DMS 273 (cell line): ENCODE measurements at regions not wholly inside any gene's neighbourhood (a gene's known extent, or its start where the extent isn't known, plus 50 kb on each side); places are given as distances from the start of the nearest gene placed in this dataset.
"Not testable (repeated sequence)": the region's sequence is repeated elsewhere in the genome, so short reads cannot be mapped to it uniquely, and the experiment has no call there.

Source experiments
- DNase-seq: peaks from one replicate; lab custom pipeline; 2025; ENCODE audit not compliant: unreplicated experiment; lab: John Stamatoyannopoulos, UW

GRCh38 chr5:87572090-87572489 lies 159.4 kb upstream of the CCNH start:
- no peak for DNase-seq

DNA sequence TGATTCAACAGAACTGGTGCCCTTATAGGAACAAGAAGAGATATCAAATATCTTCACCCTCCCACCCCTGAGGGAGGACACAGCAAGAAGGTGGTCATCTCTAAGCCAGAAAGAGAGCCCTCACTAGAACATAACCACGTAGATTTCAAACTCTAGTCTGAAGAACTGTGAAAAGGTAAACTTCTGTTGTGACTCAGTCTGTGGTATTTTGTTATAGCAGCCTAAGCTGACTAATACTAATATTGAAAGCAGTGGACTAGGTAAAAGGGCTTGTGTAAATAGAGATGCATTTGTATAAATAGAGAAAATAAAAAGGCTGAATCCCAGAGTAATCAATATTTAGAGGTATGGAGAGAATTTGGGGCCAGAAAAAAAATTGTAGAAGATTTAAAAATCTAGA lies 157.6 kb upstream of the CCNH start:
- DNase-seq: no peak

GRCh38 chr5:87562068-87562467 lies 149.3 kb upstream of the CCNH start:
- no peak for DNase-seq

DNA sequence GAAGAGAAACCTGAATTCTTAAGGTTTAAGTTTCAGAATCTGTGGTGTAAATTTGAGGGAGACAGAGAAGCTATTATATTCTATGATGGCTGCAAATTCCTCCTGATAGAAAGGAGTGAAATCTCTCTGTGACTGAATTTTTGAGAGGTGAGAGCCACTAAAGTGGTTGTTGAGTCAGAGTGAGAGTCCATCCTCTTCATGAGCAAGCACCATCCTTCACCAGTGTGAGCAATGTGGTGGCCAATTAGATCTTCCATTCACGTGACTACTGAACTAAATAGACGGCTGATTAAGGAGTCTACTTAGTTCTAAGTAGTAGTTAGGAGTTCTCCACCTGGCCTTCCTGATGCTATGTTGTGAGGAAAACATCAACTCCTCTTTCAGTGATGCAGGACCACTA lies 147.8 kb upstream of the CCNH start:
- DNase-seq: no peak

DNA sequence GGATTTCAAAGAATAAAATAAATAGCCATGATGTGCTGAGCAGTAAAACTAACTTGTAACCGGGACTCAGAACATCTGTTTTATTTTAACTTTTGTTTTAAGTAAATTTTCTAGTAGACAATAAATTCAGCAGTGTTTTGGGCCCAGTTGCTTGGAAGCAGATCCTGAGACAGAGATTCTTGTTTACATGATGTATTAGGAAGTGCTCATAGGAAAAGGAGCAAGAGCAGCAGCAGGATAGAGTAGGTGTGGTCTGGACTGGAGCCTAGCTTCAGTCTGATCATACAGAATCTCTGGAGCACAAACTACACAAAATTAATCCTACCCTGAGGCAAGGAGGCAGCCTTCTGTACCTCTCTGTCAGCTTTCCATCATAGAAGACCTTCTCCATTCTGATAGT lies 139.2 kb upstream of the CCNH start:
- no peak for DNase-seq

GRCh38 chr5:87541676-87542075 lies 128.9 kb upstream of the CCNH start:
- peak; percentile 33 for DNase-seq

GRCh38 chr5:87541033-87541432 lies 128.3 kb upstream of the CCNH start:
- DNase-seq: peak; percentile 88

DNA sequence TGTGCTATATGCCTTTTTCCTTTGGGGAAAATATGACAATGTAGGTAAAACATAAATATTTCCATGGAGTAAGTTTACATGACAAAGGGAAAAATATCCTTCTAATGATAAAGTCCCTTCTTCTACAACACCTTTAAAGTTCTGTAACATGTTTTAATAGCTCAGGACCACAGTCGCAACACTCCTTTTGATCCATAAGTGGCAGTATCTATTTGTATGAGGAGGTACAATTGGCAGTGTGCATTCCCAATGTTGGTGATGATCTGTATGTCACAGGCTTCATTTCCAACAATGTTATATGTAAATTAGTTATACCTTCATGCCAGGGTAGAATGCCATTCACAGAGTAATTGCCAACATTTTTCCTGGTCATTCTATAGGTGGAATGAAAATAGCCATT lies 127.1 kb upstream of the CCNH start:
- DNase-seq: peak; percentile 25

GRCh38 chr5:87536365-87536764 lies 123.6 kb upstream of the CCNH start:
- no peak for DNase-seq

DNA sequence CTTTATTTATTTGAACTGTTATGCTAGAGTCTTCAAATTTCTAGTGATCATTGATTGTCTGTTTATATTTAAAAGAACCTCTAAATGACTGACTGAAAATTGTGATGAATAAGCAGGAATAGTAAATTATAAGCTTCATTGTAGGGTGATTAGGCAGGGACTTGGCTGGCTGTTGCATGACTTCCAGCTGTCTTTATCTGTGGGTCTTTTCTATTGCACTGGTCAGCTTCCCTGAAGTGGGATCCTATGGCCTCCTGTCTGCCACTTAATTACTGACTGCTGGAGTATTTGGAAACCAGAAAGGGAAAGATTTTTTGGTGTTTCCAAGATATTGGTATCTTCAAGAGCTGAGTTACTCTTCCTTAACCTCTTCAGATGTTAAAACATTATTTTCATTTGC lies 123.0 kb upstream of the CCNH start:
- DNase-seq: no peak

DNA sequence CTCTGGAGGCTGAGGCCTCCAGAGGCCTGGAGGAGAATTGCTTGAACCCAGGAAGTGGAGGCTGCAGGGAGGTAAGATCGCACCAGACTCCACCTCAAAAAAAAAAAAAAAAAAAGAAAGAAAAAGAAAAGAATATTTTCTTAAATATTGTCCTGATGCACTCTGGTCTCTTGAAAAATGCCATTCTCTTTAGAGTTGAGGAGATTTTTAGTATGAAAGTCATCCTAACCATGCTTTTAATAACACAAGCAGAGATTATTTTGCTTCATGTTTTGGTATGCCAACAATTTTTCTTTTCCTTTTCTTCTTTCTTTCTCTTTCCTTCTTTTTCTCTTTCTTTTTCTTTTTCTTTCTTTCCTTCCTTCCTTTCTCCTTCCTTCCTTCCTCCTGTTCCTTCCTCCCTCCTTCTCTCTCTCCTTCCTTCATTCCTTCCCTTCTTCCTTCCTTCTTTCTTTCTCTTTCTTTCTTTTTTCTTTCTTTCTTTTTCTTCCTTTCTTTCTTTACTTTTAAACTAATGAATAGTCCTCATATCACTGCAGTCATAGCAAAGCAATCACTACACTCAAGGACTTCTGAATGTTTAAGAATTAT lies 116.9 kb upstream of the CCNH start:
- DNase-seq: no peak

DNA sequence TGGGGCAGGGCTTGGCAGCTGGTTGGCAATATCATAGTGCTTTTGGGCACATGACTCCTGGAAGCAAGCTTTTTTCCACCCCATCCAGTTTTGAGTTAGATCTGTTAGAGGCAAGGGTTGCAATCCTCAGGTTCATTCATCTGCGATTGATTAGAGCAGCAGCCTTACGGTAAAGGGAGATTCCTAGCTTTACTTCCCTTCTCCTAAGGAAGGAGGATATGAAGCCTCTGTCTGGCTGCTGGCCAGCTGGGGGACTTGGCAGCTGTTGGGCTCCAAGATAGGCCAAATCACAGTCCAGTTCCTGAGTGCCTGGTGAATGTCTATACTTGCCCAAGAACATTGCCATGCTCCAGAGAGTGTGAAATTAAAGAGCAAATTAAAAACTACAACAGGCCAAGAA lies 113.4 kb upstream of the CCNH start:
- DNase-seq: peak; percentile 69

GRCh38 chr5:87524217-87524616 lies 111.5 kb upstream of the CCNH start:
- DNase-seq: no peak

DNA sequence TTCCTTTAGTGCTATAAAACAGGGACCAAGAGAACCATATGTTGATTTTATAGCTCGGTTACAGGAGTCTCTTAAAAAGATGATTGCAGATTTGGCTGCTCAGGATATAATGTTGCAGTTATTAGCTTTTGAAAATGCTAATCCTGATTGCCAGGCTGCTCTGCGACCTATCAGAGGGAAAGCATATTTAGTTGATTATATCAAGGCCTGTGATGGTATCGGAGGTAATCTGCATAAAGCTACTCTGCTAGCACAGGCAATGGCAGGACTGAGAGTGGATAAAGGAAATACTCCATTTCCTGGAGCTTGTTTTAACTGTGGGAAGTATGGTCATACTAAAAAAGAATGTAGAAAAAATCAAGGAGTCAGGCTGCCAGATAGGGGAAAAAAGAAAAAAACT lies 99.0 kb upstream of the CCNH start:
- DNase-seq: not testable (repeated sequence)

GRCh38 chr5:87503004-87503403 lies 90.3 kb upstream of the CCNH start:
- DNase-seq: no peak

DNA sequence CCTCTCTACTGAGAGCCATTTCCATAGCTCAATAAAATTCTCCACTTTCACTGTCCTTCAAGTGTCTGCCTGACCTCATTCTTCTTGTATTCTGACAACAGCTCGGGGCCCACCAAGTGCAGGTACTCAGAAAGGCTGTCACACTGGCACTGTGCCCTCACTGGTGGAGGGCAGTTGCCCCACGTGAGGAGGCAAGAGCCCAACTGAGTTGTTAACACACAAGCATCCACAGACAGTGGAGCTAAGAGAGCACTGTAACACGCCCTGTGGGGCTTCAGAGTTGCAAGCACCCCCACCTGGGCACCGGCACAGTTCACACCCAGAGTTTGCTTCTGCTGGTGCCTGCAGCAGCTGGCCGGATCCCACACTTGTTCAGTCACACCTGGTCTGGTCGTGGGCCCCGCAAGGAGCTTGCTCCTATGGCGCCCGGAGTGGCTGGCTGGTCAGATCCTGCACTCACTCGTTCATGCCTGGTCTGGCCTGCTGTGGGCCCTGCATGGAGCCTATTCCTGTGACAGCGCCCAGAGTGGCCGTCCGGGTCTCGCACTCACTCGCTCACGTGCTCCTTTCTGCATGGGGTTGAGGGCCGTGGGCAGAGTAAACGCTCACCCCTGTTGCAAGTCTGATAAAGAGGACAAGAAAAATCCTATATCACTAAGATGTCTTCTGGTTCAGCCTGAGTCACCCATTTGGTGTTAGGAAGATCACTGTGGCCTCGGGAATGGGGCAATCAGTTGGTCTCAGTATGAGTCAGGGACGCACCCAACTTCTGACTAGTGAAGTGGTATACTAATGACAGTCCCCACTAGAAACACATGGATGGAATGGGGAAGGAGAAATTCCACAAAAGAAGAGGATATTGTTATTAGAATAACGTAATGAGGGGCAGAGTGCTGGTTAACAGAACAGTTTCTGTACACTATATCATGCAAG lies 87.0 kb upstream of the CCNH start:
- DNase-seq: no peak
